HuH-7 (cell line): ENCODE measurements at regions not wholly inside any gene's neighbourhood (a gene's known extent, or its start where the extent isn't known, plus 50 kb on each side); places are given as distances from the start of the nearest gene placed in this dataset.
"Not testable (repeated sequence)": the region's sequence is repeated elsewhere in the genome, so short reads cannot be mapped to it uniquely, and the experiment has no call there.

Source experiments
- DNase-seq: peaks from one replicate; pipeline ENCODE4 v3.0.0; 2011; ENCODE audit warnings: low spot score

DNA sequence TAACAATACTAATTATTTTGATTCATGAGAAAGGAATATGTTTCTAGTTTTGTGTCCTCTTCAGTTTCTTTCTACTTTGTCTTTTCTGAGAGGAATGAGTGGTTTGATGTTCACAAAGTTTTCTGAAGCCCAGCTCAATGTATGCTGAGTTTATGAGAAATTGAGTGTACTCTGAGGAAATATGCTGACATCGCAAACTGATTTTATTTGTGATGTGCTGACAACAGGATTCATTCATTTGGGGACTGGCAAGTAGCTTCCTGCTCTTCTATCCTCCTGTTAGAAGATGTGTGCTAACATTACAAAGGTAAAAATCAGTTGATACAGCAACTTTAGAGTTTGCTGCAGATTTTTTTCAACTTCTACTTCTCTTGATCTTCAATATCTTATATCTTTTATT lies 403.2 kb upstream of the CDH19 start:
- no peak for DNase-seq

DNA sequence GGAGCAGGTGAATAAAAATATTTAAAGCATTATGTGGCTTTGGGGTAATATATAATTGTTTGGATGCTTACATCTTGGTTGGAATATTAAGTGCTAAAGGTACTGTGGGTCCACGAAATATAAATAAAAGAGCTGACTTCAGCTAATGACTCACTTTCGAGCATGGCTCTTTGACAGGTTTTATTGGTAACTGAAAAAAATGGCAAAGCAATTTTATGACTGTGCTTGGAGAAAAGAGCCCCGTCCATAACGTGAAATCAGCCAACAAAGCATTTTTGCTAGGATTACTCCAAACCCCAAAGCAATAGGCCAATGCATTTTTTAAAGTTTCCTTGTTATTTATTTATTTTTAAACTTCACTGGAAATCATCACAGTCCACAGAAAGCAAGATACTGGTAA lies 397.2 kb upstream of the CDH19 start:
- DNase-seq = no peak

DNA sequence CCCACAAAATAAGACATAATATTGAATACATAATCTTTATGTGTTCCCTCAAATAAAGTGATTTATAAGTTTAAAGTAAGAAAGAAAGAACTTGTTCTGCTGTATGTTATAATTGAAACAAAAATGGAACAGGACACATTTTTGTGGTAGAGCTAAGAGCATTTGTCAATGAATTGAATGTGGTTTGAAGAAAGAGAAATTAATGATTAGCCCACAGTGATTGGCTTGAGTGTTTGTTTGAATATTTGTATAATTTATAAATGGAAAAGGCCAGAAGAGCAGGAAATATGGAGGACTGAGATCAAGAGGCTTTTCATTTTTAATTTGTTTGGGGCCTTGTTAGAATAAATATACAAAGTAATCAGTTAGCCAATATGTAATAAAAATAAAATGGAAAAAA lies 395.1 kb upstream of the CDH19 start:
- DNase-seq = no peak

DNA sequence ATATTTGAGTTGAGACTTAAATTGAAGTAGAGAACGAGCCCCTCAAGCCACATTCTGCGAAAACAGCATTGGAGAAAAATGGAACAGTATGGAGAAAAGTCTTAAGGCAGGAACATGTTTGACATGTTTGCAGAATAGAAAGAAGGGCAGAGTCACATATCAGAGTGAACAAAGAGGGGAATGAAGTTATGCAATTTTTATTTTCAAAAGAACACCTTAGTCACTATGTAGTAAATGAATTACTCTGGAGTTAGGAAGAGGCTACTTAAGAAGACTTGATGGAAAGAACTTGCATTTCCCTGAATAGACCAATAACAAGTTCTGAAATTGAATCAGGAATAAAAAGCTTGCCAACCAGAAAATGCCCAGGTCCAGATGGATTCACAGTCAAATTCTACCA lies 391.4 kb upstream of the CDH19 start:
- no peak for DNase-seq

DNA sequence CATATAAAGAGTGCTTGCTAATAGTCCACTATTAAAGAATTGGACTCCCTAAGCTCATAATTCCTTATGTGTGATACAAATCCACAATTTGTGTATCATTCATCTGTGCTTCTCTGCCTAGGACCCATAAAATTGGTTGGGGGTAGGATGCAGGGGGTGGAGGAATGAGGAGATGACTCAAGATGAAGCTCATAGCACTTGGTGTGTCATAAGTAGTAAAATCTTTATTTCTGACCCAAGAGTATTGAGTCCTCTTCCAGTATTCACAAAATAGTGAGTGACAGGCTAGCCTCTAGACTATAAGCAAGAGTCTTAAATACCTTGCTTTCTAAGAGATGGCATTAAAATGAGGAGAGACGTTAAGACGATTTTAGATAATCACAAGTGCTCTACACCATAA lies 390.9 kb upstream of the CDH19 start:
- no peak for DNase-seq

DNA sequence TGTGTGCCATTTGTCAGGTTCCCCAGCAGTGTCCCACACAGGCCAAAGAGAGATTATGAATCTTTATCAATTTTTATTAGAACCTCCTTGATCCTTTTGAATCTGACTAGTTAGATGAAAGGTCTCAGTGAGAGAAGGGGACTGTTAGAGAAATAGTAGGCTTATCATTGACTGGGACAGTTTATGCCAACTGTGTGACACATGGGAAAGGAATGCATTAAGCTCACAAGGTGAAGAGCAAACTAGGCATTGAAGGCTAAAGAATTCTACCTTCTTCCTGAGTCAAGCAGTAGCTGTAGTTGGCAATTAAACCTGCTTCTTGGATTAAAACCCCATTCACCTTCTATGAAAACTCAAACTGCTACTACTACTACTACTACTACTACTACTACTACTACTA lies 389.6 kb upstream of the CDH19 start:
- DNase-seq = no peak

DNA sequence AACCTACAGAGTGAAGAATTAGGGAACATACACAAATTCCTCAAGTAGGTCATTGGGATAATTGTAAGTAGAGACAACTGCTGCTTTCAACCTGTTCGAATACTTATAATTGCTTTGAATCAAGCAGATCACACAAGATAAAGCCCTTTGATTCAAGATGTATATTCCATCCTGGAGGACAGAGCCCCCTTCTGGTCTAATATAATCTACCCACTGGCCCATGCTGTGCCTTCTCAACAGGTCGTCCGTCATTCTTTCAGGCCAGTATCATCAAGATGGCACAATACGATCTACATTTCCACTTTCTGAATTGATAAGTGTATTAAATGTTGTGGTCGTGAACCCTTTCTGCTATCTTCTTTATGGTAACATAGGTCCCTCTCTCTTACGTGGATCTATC lies 387.0 kb upstream of the CDH19 start:
- no peak for DNase-seq

DNA sequence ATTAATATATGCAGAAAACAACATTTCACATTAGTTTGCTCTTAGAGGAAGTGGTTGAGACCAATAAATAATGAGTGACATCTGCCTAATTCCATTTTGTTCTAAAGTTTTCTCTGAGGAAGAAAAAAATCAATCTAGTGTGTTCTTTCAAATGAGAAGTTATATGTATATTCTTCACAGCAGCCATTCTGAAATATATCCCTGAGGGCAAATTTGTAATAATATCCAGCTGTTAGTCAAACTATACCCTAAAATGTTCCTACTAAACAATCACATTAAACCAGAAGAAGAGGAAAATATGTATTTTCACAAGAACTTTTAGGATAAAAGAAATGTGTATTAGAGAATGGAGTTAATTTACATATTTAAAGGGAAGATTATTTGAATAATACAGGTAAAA lies 375.1 kb upstream of the CDH19 start:
- no peak for DNase-seq

DNA sequence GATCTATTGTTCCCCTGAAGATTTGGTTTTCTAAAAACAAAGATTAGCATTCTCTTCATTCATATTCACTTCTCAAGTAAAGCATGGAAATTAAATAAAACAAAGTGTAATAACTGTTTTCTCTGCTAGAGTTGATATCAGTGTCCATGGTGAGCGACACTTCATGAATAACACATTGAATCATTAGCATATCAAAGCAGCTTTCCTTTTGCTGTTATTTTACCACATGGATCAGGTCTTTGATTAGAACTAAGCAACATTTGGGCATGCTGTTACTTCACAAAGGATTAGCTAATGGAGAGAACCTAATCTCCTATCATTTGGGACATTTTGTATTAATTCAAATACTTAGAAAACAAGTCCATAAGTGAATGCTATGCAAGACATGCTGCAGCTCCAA lies 368.8 kb upstream of the CDH19 start:
- DNase-seq = no peak

DNA sequence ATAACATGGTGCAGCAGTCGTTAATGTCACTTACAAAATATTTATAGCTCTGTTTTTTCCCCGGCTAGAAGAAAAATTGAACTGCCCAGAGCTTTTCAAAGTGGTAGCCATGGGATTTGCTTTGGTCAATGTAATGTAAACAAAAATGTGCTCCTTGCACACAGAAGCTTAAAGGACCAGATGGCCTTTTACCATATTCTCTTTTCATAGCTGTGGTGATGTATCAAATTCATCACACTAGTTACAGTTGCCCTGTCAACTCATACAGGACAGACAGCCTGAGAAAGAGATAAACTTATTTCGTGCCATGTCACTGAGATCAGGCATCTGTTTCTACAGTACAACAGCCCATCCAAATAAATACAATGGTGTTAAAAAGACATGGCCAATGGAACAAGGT lies 368.1 kb upstream of the CDH19 start:
- DNase-seq = no peak

DNA sequence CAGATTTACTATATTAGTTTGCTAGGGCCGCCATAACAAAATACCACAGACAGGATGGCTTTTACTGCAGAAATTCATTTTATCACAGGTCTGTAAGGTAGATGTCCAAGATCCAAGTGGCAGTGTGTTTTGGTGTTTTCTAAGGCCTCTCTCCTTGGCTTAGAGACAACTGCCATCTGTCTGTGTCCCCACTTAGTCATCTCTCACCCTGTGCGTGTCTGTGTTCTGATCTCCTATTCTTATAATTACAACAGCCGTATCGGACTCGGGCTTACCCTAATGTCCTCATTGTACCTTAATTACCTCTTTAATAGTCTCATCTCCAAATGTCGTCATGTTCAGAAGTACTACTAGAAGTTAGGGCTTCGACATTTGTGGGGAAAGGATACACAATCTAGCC lies 362.3 kb upstream of the CDH19 start:
- no peak for DNase-seq

DNA sequence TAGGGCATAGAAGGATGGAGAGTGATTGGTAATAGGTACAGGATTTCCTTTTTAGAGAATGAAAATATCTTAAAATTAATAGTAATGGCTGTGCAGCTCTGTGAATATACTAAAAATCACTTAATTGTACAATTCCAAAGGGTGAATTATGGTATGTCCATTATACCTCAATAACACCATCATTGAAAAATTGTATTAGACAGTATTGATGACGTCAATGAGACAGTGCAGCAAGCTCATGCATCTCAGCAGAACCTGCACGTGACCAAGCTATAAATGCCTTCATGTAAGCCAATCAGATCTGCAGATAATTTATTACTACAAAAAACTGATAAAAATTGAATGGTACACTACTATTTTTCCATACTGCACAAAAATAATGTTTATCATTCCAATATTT lies 354.4 kb upstream of the CDH19 start:
- no peak for DNase-seq

DNA sequence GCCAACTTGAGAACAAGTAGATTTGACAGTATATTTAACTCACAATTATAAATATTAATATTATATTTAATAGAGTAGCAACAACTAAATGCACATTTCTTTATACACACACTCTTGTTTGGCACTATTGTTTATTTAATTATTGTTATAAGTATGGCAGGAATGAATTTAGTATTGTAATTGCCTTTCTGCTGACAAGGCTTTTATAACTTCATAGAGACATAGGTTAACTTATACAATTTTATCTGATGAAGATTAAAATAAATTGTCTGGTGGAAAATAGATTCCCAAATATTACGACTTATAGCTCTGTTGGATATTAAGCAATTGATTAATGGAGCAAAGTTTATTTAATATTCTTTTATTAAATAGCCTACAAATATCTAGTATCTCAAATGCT lies 347.9 kb upstream of the CDH19 start:
- no peak for DNase-seq

DNA sequence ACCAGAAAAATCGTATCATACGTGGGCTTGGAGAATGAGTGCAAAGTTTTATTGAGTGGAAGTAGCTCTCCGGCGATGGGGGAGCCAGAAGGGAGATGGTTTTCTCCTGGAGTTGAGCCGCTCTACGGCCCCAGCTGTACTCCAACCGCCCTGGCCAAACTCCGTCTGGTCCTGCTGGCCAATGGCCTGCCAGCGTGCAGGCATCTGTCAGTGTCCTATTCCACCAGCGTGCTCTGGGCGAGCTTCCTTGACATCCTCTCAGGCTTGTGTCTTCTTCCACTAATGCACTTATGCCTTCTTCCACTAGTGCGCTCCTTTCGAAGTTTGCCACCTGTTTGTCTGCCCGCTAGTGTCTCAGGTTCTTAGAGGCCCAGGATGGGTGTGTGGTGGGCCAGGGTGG lies 345.5 kb upstream of the CDH19 start:
- no peak for DNase-seq

DNA sequence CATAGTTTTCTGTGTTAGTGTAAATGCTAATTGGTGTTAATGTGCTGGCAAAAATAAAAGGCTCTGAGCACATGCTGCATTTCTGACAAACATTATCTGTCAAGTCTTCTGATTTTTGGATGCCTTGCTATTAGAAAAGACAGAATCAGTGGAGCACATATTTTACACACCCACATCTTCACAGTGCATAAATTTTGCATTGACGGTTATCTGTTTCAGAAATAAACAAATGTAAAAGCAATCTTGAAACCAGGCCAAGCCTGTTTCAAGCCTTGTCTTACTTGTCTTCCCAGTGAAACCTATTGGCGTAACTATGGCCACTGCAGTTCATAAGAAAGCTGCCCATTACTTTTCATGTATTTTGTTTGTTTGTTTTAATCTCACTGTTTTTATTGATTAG lies 333.7 kb upstream of the CDH19 start:
- DNase-seq = no peak

DNA sequence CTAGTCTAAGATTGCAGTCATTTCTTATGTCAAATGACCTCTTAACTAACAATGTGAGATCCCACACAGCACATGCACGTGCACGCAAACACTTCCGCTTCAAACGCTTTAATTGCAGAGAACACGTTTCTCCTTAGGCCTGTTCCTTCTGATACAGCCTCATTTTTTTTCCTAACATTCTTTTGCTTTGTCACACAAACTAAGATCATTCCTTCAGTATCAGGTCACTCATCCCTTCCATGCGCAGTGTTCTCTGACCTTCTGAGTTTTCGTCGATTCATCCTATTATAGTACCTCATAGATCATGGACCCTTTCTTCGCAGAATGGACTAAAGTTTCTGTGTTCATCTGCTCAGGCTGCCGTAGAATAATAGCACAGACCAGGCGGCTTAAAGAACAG lies 327.1 kb upstream of the CDH19 start:
- no peak for DNase-seq

DNA sequence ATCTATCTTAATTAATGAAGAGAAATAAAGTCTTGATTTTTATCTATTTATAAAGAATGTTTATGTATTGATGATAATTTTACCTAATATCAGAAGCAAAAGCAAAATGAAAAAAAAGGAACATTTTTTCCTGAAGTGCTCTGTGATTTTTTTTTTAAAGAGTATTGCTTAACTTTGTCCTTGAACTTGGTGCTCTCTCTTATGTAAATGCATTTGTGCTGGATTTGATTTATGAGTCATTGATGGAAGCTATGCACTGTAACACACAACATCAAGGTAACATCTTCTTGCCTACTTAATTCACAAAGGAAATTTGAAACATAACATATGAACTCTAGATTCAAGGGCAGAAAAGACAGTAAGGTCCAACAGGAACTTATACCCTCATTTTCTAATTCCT lies 312.9 kb upstream of the CDH19 start:
- DNase-seq = no peak

DNA sequence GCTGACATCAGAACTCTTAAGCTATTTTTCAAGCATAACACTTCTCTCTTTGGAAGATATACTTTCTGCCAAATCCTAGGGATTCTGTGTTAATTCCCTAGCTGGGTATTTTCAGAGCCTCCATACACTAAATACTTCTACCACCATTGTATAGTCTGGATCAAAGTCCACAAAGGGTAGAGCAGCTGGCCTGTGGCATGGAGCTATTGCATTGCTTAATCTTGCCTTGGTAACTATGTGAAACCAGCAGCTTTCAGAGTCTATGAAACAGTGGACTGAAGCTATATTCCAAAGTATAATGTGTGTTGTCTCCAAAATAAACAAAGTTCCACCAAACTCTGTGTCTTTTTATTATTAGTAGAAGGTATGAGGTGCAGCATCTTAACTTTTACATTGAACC lies 296.9 kb upstream of the CDH19 start:
- DNase-seq = peak; percentile 6

DNA sequence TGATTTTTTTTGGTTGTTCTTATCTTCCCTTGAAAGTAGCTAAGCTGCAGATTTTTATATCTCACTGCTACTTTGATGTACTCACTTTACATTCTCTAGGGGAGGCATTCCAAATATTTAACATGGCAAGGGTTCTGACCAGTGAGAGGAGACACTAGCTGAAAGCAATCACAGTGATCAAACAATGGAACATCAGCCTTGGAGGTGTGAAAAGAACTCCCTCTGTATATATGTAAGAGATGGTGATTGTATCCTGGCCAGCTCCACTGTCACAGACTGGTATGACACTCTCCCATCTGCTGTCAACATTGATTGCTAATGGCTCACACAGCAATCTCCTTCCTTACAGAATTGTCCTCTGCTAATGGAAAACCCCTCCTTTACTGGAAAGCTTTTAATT lies 291.7 kb upstream of the CDH19 start:
- no peak for DNase-seq

DNA sequence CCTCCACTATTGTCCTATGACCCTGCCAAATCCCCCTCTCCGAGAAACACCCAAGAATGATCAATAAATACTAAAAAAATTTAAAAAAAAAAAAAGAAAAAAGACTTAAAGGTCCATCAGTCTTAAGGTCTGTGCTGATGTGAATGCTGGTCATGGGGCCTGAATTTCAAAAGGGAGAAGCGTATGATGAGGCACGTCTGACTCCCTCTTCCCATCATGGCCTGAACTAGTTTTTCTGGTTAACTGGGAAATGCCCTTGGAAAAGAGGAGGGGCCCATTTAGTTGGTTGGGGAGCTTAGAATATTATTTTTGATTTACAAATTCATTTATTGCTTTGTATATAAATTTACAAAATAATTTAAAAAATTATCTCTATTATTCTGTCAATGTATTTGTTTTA lies 291.0 kb upstream of the CDH19 start:
- no peak for DNase-seq

DNA sequence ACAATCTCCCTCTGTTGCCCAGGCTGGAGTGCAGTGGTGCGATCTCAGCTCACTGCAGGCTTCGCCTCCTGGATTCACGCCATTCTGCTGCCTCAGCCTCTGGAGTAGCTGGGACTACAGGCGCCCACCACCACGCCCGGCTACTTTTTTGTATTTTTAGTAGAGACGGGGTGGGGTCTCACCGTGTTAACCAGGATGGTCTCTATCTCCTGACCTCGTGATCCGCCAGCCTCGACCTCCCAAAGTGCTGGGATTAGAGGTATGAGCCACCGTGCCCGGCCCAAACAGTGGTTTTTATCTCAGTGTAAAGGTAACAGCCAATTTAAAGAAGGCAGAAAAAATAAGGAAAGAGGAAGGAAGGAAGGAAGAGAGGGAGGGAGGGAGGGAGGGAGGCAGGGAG lies 288.5 kb upstream of the CDH19 start:
- not testable (repeated sequence) for DNase-seq

DNA sequence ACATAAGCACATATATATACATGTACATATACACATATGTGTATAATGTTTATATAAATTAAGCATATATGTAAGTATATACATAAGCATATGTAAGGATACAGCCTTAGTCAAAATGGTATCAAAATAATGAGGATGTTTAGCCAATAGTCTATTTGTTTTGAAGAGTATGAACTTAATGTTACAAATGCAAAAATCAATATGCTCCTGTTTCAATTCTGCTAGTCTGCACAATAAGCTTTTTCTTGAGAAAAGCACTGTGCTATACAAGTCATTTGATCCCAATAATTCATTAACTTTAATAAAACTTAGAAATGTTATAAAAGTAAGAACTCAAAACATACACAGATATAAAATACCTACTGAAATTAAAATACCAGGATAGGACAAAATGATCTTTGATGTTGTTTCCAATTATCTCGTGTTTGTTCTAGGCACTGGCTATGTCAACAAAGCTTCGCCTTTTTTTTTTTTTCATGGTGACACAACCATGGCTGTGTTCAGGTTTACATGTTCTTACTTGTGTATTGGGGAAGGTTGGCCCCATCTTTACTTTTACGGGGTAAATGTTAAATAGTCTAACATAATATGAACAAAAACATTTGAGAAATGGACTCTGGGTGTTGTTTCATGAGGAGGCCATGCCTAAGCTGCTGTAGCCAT lies 271.1 kb upstream of the CDH19 start:
- DNase-seq = no peak

DNA sequence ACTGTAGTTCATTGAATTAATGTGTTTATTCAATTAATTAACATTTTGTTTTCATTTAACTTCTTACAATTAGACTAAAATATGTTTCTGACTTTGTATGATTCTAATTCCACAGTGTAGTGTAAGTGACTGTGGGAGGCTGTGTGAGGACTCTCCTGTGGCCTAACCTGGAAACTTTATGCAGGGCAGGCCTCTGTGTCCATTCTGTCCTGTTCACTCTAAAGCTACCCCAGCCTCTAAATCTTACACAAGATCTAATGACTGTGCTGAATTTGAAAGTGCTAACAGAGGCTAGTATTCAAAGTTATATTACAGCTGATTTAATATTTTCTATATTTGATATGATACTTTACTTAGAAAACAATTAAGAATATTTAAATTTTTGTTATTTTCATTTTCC lies 270.5 kb upstream of the CDH19 start:
- DNase-seq = no peak

DNA sequence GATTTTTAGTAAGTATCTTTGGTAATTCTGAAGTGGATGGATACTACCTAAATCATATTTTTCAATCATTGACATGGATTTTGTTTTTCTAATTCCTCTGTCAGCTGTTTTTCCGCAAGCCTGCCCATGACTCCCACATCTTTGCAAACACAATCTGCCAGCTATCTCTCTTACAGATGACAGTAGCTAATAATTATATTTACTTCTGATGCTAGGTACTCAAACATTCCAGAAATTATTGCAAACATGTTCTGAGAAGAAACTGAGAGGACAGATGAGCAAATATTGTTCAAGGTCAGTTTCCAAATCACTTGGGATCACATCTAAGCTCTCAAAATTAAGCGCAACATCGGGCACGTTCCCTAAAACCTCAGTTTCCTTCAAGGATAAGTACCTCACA lies 270.0 kb upstream of the CDH19 start:
- no peak for DNase-seq

DNA sequence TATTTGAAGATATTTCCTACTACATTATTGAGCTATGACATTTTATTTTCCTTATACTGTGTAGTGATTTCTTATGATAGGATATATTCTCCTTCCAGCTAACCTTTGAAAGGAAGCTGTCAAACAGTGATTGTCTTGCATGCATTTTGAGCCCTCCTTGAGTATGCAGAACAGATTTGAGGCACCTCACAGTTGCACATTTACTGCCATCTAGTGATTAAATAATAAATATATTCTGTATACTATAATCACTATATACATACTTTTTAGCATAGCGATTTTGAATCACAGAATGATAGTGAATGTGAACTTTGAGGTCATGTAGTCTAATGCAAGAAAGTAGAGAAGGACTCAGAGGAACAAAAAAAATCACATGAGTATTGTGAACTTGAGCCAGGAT lies 268.4 kb upstream of the CDH19 start:
- no peak for DNase-seq
